ENCODE measurements at regions not wholly inside any gene's neighbourhood (a gene's known extent, or its start where the extent isn't known, plus 50 kb on each side); places are given as distances from the start of the nearest gene placed in this dataset.

- no TSS peak for BruUV-seq (replicated peaks)
- Histone ChIP-seq H3K4me1 (ENCODE audit: control insufficient read depth, extremely low read depth, insufficient read depth, low read length) (no peaks in the 10 kb centered on the region), H2AFZ (ENCODE audit: low read depth, low read length) (no peak overlapping the region), H3K27ac (ENCODE audit: insufficient read depth, low read depth, low read length) (no peak overlapping the region), H3K9me1 (replicated peaks; ENCODE audit: control insufficient read depth, extremely low read depth, insufficient read depth, low read length) (no peaks in the 10 kb centered on the region), H3K79me2 (ENCODE audit: control insufficient read depth, insufficient read depth, low read length) (no peaks in the 10 kb centered on the region), H3K4me2 (ENCODE audit: insufficient read depth, low read length) (no peak overlapping the region), H3K9ac (replicated peaks; ENCODE audit: extremely low read depth, insufficient read depth, low read length) (no peak overlapping the region), H3K9me3 (replicated peaks; ENCODE audit: control insufficient read depth, insufficient read depth, low read length) (no peaks in the 10 kb centered on the region), H3K27me3 (ENCODE audit: control insufficient read depth in 2 of 2, insufficient read depth in 2 of 2, low read length in 2 of 2) (no peaks in the 10 kb centered on the region), H3K4me3 (replicated peaks in 1 of 3; ENCODE audit: insufficient read depth in 1 of 3, low read depth in 1 of 3, low read length in 3 of 3) (no peak overlapping the region), H3K36me3 (ENCODE audit: control insufficient read depth in 2 of 2, extremely low read depth in 1 of 2, insufficient read depth in 2 of 2, low read length in 2 of 2) (no peaks in the 10 kb centered on the region), H4K20me1 (replicated peaks; ENCODE audit: control insufficient read depth, extremely low read depth, insufficient read depth, low read length) (no peaks in the 10 kb centered on the region)
- intact Hi-C loops (cut with micrococcal nuclease) (no loop called here), dilution Hi-C loops (cut with MboI; ENCODE audit: extremely low pct_ligation_motif_present, low sequenced_read_pairs) (no loop called here)
- FAIRE-seq (no peak), DNase-seq (ENCODE audit: low read depth, low spot score) (no peak)
- ChIA-PET POLR2A (no interaction called here), CTCF (no interaction called here)
- TF ChIP-seq MAX (IDR thresholded peaks at IDR 0.05; ENCODE audit: insufficient read depth, insufficient read length) (no peak), CTCF (IDR thresholded peaks at IDR 0.05; ENCODE audit: extremely low read depth in 1 of 2, insufficient read depth in 1 of 2, low read depth in 1 of 2, low read length in 2 of 2) (no peak), EZH2 (IDR thresholded peaks at IDR 0.05; ENCODE audit: borderline replicate concordance, low read depth, low read length, severe bottlenecking) (no peak), MYC (IDR thresholded peaks at IDR 0.05; ENCODE audit: low read depth, low read length) (no peak), POLR2A (IDR thresholded peaks at IDR 0.05; ENCODE audit: low read depth, low read length) (no peak), GATA2 (IDR thresholded peaks at IDR 0.05; ENCODE audit: insufficient read depth, insufficient read length, low read depth, low read length) (no peak), JUN (IDR thresholded peaks at IDR 0.05; ENCODE audit: borderline replicate concordance, insufficient read depth, insufficient read length, low read depth) (no peak)
Observed at GRCh38 chr10:123327896-123328295, 173.7 kb downstream of the BUB3 start.

GRCh38 chr10:123331438-123331837 is 177.2 kb downstream of the BUB3 start:
- H3K27me3 ChIP-seq (ENCODE audit: control insufficient read depth in 2 of 2, insufficient read depth in 2 of 2, low read length in 2 of 2) = no peaks in the 10 kb centered on the region
- DNase-seq (ENCODE audit: low read depth, low spot score) (no peak), FAIRE-seq (no peak)
- TF ChIP-seq POLR2AphosphoS5 (IDR thresholded peaks at IDR 0.05; ENCODE audit: insufficient read depth, low read depth, low read length) = no peak
- no peak for TF ChIP-seq EZH2 (IDR thresholded peaks at IDR 0.05; ENCODE audit: borderline replicate concordance, low read depth, low read length, severe bottlenecking)
- no peak for TF ChIP-seq POLR2A (IDR thresholded peaks at IDR 0.05; ENCODE audit: low read depth, low read length)
- no peak for TF ChIP-seq CTCF (IDR thresholded peaks at IDR 0.05; ENCODE audit: extremely low read depth in 1 of 2, insufficient read depth in 1 of 2, low read depth in 1 of 2, low read length in 2 of 2)
- TF ChIP-seq GATA2 (IDR thresholded peaks at IDR 0.05; ENCODE audit: insufficient read depth, insufficient read length, low read depth, low read length) = no peak
- TF ChIP-seq JUN (IDR thresholded peaks at IDR 0.05; ENCODE audit: borderline replicate concordance, insufficient read depth, insufficient read length, low read depth) = no peak
- no peak for TF ChIP-seq MAX (IDR thresholded peaks at IDR 0.05; ENCODE audit: insufficient read depth, insufficient read length)
- no peak for TF ChIP-seq MYC (IDR thresholded peaks at IDR 0.05; ENCODE audit: low read depth, low read length)
- TF ChIP-seq FOS (IDR thresholded peaks at IDR 0.05; ENCODE audit: borderline replicate concordance, insufficient read depth, low read length) = no peak
- no peak overlapping the region for H3K4me3 ChIP-seq (replicated peaks in 1 of 3; ENCODE audit: insufficient read depth in 1 of 3, low read depth in 1 of 3, low read length in 3 of 3)
- H3K27ac ChIP-seq (ENCODE audit: insufficient read depth, low read depth, low read length) = no peak overlapping the region
- no peak overlapping the region for H3K4me2 ChIP-seq (ENCODE audit: insufficient read depth, low read length)
- dilution Hi-C loops (cut with MboI; ENCODE audit: extremely low pct_ligation_motif_present, low sequenced_read_pairs) (no loop called here), intact Hi-C loops (cut with micrococcal nuclease) (no loop called here)
- no peaks in the 10 kb centered on the region for H3K9me3 ChIP-seq (replicated peaks; ENCODE audit: control insufficient read depth, insufficient read depth, low read length)
- no peaks in the 10 kb centered on the region for H3K4me1 ChIP-seq (ENCODE audit: control insufficient read depth, extremely low read depth, insufficient read depth, low read length)
- no TSS peak for BruUV-seq (replicated peaks)
- H4K20me1 ChIP-seq (replicated peaks; ENCODE audit: control insufficient read depth, extremely low read depth, insufficient read depth, low read length) = no peaks in the 10 kb centered on the region
- no peaks in the 10 kb centered on the region for H3K79me2 ChIP-seq (ENCODE audit: control insufficient read depth, insufficient read depth, low read length)
- H2AFZ ChIP-seq (ENCODE audit: low read depth, low read length) = no peak overlapping the region
- H3K9ac ChIP-seq (replicated peaks; ENCODE audit: extremely low read depth, insufficient read depth, low read length) = no peak overlapping the region
- ChIA-PET POLR2A (no interaction called here), CTCF (no interaction called here)
- H3K9me1 ChIP-seq (replicated peaks; ENCODE audit: control insufficient read depth, extremely low read depth, insufficient read depth, low read length) = no peaks in the 10 kb centered on the region
- no peaks in the 10 kb centered on the region for H3K36me3 ChIP-seq (ENCODE audit: control insufficient read depth in 2 of 2, extremely low read depth in 1 of 2, insufficient read depth in 2 of 2, low read length in 2 of 2)
